Right lobe of liver (tissue), 4 donors: ENCODE measurements at regions not wholly inside any gene's neighbourhood (a gene's known extent, or its start where the extent isn't known, plus 50 kb on each side); places are given as distances from the start of the nearest gene placed in this dataset.

Experiments used
- POLR2A ChIP-seq: fragments of 450-650 bp; IDR thresholded peaks from one replicate; pipeline ENCODE4 v1.6.1; 2017; ENCODE audit warnings: antibody characterized with exemption, mild to moderate bottlenecking
- TF ChIP-seq, protein P1 (sequence below), 4 donors: fragments of 200-600 bp in 3 of 4; fragments of 450-650 bp in 1 of 4; IDR thresholded peaks; one replicate each; pipeline versions ENCODE4 v1.5.1 to v1.8.0; 2016 to 2022; ENCODE audit warnings: antibody characterized with exemption in 4 of 4, mild to moderate bottlenecking in 2 of 4
- donor health status: DM: no; HTN: no; CAD: no.
- donor health status: DM: no; HTN: no; CAD: no.
- donor health status: DM: no; HTN: yes; CAD: no.

DNA sequence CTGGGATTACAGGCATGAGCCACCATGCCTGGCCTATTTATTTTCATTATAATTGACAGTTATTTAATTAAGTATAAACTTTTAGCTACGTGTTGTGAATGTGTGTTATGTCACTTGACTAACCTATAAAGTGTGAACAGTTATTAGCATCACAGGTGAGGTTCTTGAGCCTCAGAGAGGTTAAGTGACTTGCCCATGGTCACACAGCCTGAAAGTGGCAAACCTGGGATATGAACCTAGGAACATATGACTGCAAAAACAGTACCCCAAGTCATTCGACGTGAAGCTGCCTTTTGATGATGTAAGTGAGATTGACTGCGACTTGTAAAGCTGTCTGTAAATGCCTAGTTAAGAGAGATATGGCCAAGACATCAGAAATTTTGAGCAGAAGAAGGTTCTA, 77.9 kb upstream of the SALL4 start:
- TF ChIP-seq, protein P1, sequence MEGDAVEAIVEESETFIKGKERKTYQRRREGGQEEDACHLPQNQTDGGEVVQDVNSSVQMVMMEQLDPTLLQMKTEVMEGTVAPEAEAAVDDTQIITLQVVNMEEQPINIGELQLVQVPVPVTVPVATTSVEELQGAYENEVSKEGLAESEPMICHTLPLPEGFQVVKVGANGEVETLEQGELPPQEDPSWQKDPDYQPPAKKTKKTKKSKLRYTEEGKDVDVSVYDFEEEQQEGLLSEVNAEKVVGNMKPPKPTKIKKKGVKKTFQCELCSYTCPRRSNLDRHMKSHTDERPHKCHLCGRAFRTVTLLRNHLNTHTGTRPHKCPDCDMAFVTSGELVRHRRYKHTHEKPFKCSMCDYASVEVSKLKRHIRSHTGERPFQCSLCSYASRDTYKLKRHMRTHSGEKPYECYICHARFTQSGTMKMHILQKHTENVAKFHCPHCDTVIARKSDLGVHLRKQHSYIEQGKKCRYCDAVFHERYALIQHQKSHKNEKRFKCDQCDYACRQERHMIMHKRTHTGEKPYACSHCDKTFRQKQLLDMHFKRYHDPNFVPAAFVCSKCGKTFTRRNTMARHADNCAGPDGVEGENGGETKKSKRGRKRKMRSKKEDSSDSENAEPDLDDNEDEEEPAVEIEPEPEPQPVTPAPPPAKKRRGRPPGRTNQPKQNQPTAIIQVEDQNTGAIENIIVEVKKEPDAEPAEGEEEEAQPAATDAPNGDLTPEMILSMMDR (IDR thresholded peaks at IDR 0.05) = no peak
- TF ChIP-seq POLR2A = no peak
